ENCODE measurements at regions not wholly inside any gene's neighbourhood (a gene's known extent, or its start where the extent isn't known, plus 50 kb on each side); places are given as distances from the start of the nearest gene placed in this dataset.

DNA sequence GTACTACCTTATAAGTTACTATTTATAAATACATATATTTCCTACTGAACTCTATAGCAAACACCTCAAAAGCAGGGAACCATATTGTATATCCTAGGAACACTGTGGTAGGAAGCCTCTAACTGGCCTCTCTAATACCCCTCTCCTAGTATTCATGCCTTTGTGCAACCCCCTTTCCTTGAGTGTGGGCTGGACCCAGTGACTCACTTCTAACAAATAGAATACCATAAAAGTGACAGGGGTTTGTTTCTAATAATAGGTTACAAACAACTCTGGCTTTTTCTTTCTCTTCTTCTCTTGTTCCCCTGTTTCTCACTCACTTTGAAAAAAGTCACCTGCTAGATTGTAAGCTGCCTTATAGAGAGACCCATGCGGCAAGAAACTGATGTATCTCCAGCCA lies 51.6 kb upstream of the MACC1 start:
- ChIA-PET POLR2A (interaction anchor here (0.6 to 1.8 kb wide), 3 partner anchors 27 to 296 kb away, joined by 3 to 5 read pairs (median 3); no protein-coding TSS in a partner anchor), RAD21 (ENCODE audit: unreplicated experiment) (interaction anchor here (0.8 to 2.7 kb wide), 8 partner anchors 8 to 560 kb away, joined by 3 to 12 read pairs (median 3); partner anchors contain the start of gene POLR1F), SMC1A (ENCODE audit: uncharacterized antibody, unreplicated experiment) (interaction anchor here (0.9 to 3.6 kb wide), 10 partner anchors 8 to 121 kb away, joined by 3 to 21 read pairs (median 4); no protein-coding TSS in a partner anchor), CTCF (interaction anchor here (0.7 to 1.3 kb wide), 5 partner anchors 8 to 70 kb away, joined by 3 to 4 read pairs (median 3); no protein-coding TSS in a partner anchor)
- peak; percentile 29 for ATAC-seq
- no peak overlapping the region; the same call in 1 of the 2 replicates for H2AFZ ChIP-seq (ENCODE audit: control insufficient read depth, low read depth, low read length)
- no peak for FAIRE-seq
- no peaks in the 10 kb centered on the region for H4K20me1 ChIP-seq (ENCODE audit: control insufficient read depth, insufficient read depth)
- peaks cover 17% of the 10 kb centered on the region for H3K4me1 ChIP-seq (ENCODE audit: control insufficient read depth, insufficient read depth, low read length)
- H3K27me3 ChIP-seq (replicated peaks in 1 of 2; ENCODE audit: control insufficient read depth in 2 of 2, insufficient read depth in 2 of 2, low read length in 1 of 2): no peaks in the 10 kb centered on the region
- intact Hi-C loops (cut with micrococcal nuclease; ENCODE audit: unreplicated experiment): no loop called here
- no peaks in the 10 kb centered on the region for H3K79me2 ChIP-seq (ENCODE audit: control insufficient read depth, insufficient read depth, low read length)
- no peak overlapping the region for H3K4me3 ChIP-seq
- H3K9ac ChIP-seq (ENCODE audit: control insufficient read depth, insufficient read depth, low read length): no peak overlapping the region
- in situ Hi-C loops (cut with MboI): no loop called here
- no peaks in the 10 kb centered on the region for H3K36me3 ChIP-seq (ENCODE audit: control insufficient read depth in 2 of 2, insufficient read depth in 2 of 2, low read length in 1 of 2)
- peaks cover 11% of the 10 kb centered on the region; the same call in 2 of the 3 replicates for H3K9me3 ChIP-seq (replicated peaks; ENCODE audit: control insufficient read depth, insufficient read depth, low read length)
- H3K27ac ChIP-seq (ENCODE audit: control insufficient read depth, insufficient read depth): no peak overlapping the region
- DNase-seq (ENCODE audit: low read depth, low spot score): no peak
- no peak for TF ChIP-seq RB1 (IDR thresholded peaks at IDR 0.05; ENCODE audit: borderline replicate concordance)
- no peak for TF ChIP-seq ASH2L (IDR thresholded peaks at IDR 0.05; ENCODE audit: borderline replicate concordance, low read depth)
- TF ChIP-seq MEF2A (IDR thresholded peaks at IDR 0.05; ENCODE audit: insufficient read depth, low read depth, low read length): peak; percentile 30; the same call in 1 of the 2 replicates
- TF ChIP-seq, protein P1, sequence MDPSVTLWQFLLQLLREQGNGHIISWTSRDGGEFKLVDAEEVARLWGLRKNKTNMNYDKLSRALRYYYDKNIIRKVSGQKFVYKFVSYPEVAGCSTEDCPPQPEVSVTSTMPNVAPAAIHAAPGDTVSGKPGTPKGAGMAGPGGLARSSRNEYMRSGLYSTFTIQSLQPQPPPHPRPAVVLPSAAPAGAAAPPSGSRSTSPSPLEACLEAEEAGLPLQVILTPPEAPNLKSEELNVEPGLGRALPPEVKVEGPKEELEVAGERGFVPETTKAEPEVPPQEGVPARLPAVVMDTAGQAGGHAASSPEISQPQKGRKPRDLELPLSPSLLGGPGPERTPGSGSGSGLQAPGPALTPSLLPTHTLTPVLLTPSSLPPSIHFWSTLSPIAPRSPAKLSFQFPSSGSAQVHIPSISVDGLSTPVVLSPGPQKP (IDR thresholded peaks at IDR 0.05; ENCODE audit: low read depth, low read length): no peak
- no peak for TF ChIP-seq HCFC1 (IDR thresholded peaks at IDR 0.05; ENCODE audit: low read length)
- no peak for TF ChIP-seq STAT1 (conservative IDR thresholded peaks at IDR 0.05)
- no TSS peak for BruUV-seq (replicated peaks)
- no peak overlapping the region for H3K4me2 ChIP-seq (ENCODE audit: control insufficient read depth, insufficient read depth)
- 93% methylated on average over 1 of the region's 1 CpG for WGBS (ENCODE audit: insufficient coverage, insufficient replicate concordance, low lambda C conversion rate, missing lambda C conversion rate)
